ENCODE measurements at regions not wholly inside any gene's neighbourhood (a gene's known extent, or its start where the extent isn't known, plus 50 kb on each side); places are given as distances from the start of the nearest gene placed in this dataset.

GRCh38 chr7:83866582-83866981 is 217.6 kb upstream of the SEMA3E start:
- no peaks in the 10 kb centered on the region for H3K36me3 ChIP-seq (replicated peaks; ENCODE audit: insufficient read depth, low read length)
- H3K9me2 ChIP-seq (replicated peaks; ENCODE audit: insufficient read depth, low read length), result no peaks in the 10 kb centered on the region
- no peak overlapping the region for H3K27ac ChIP-seq (ENCODE audit: low read length)
- no peak for TF ChIP-seq EZH2 (optimal IDR thresholded peaks at IDR 0.05; ENCODE audit: low read depth, low read length)
- TF ChIP-seq CTCF (IDR thresholded peaks at IDR 0.05; ENCODE audit: low read length), result no peak
- TF ChIP-seq EZH2phosphoT487 (IDR thresholded peaks at IDR 0.05; ENCODE audit: low read length), result no peak
- H4K20me1 ChIP-seq (ENCODE audit: insufficient read depth, low read length), result no peaks in the 10 kb centered on the region
- no peak for DNase-seq
- H3K79me2 ChIP-seq (ENCODE audit: low read length), result no peaks in the 10 kb centered on the region
- no peak overlapping the region for H3K4me3 ChIP-seq (ENCODE audit: low read length)
- H3K4me1 ChIP-seq (ENCODE audit: low read length), result no peaks in the 10 kb centered on the region
- H3K9ac ChIP-seq (ENCODE audit: low read length), result no peak overlapping the region
- no peaks in the 10 kb centered on the region for H3K9me3 ChIP-seq (replicated peaks; ENCODE audit: insufficient read depth, low read length)
- no peaks in the 10 kb centered on the region for H3K27me3 ChIP-seq (replicated peaks; ENCODE audit: insufficient read depth, low read length)
- no peaks in the 10 kb centered on the region for H3F3A ChIP-seq (ENCODE audit: insufficient read depth, low read length)
- H3K4me2 ChIP-seq (ENCODE audit: low read depth, low read length), result no peak overlapping the region
- H2AFZ ChIP-seq (ENCODE audit: low read length), result no peak overlapping the region

GRCh38 chr7:83864551-83864950 is 215.6 kb upstream of the SEMA3E start:
- H3K9me3 ChIP-seq (replicated peaks; ENCODE audit: insufficient read depth, low read length), result no peaks in the 10 kb centered on the region
- TF ChIP-seq CTCF (IDR thresholded peaks at IDR 0.05; ENCODE audit: low read length) (no peak), EZH2 (optimal IDR thresholded peaks at IDR 0.05; ENCODE audit: low read depth, low read length) (no peak), EZH2phosphoT487 (IDR thresholded peaks at IDR 0.05; ENCODE audit: low read length) (no peak)
- no peaks in the 10 kb centered on the region for H3K27me3 ChIP-seq (replicated peaks; ENCODE audit: insufficient read depth, low read length)
- no peak overlapping the region for H3K27ac ChIP-seq (ENCODE audit: low read length)
- H3K4me3 ChIP-seq (ENCODE audit: low read length), result no peak overlapping the region
- H2AFZ ChIP-seq (ENCODE audit: low read length), result no peak overlapping the region
- H3K36me3 ChIP-seq (replicated peaks; ENCODE audit: insufficient read depth, low read length), result no peaks in the 10 kb centered on the region
- no peak overlapping the region for H3K9ac ChIP-seq (ENCODE audit: low read length)
- no peak for DNase-seq
- H4K20me1 ChIP-seq (ENCODE audit: insufficient read depth, low read length), result no peaks in the 10 kb centered on the region
- H3K79me2 ChIP-seq (ENCODE audit: low read length), result no peaks in the 10 kb centered on the region
- no peak overlapping the region for H3K4me2 ChIP-seq (ENCODE audit: low read depth, low read length)
- H3K4me1 ChIP-seq (ENCODE audit: low read length), result no peaks in the 10 kb centered on the region
- H3K9me2 ChIP-seq (replicated peaks; ENCODE audit: insufficient read depth, low read length), result no peaks in the 10 kb centered on the region
- no peaks in the 10 kb centered on the region for H3F3A ChIP-seq (ENCODE audit: insufficient read depth, low read length)

- no peak for DNase-seq
- H3K27me3 ChIP-seq (replicated peaks; ENCODE audit: insufficient read depth, low read length), result no peaks in the 10 kb centered on the region
- no peaks in the 10 kb centered on the region for H3K4me1 ChIP-seq (ENCODE audit: low read length)
- no peak for TF ChIP-seq CTCF (IDR thresholded peaks at IDR 0.05; ENCODE audit: low read length)
- TF ChIP-seq EZH2phosphoT487 (IDR thresholded peaks at IDR 0.05; ENCODE audit: low read length), result no peak
- no peak for TF ChIP-seq EZH2 (optimal IDR thresholded peaks at IDR 0.05; ENCODE audit: low read depth, low read length)
- no peaks in the 10 kb centered on the region for H3F3A ChIP-seq (ENCODE audit: insufficient read depth, low read length)
- no peaks in the 10 kb centered on the region for H3K79me2 ChIP-seq (ENCODE audit: low read length)
- H3K4me3 ChIP-seq (ENCODE audit: low read length), result no peak overlapping the region
- no peaks in the 10 kb centered on the region for H3K9me2 ChIP-seq (replicated peaks; ENCODE audit: insufficient read depth, low read length)
- H3K4me2 ChIP-seq (ENCODE audit: low read depth, low read length), result no peak overlapping the region
- H3K9ac ChIP-seq (ENCODE audit: low read length), result no peak overlapping the region
- H2AFZ ChIP-seq (ENCODE audit: low read length), result no peak overlapping the region
- H4K20me1 ChIP-seq (ENCODE audit: insufficient read depth, low read length), result no peaks in the 10 kb centered on the region
- no peak overlapping the region for H3K27ac ChIP-seq (ENCODE audit: low read length)
- no peaks in the 10 kb centered on the region for H3K9me3 ChIP-seq (replicated peaks; ENCODE audit: insufficient read depth, low read length)
- no peaks in the 10 kb centered on the region for H3K36me3 ChIP-seq (replicated peaks; ENCODE audit: insufficient read depth, low read length)
Measured at GRCh38 chr7:83863906-83864305, 215.0 kb upstream of the SEMA3E start.

Data from MM.1S (cell line).